SH-SY5Y (cell line): ENCODE measurements at regions not wholly inside any gene's neighbourhood (a gene's known extent, or its start where the extent isn't known, plus 50 kb on each side); places are given as distances from the start of the nearest gene placed in this dataset.
A peak's percentile ranks its signal among the peaks of the same experiment; 100 is the strongest.

Experiments
- GATA2 ChIP-seq: IDR thresholded peaks from 2 replicates; pipeline ENCODE4 v1.6.1; 2011; ENCODE audit warnings: mild to moderate bottlenecking, low read depth, low read length
- GATA3 ChIP-seq: IDR thresholded peaks from 2 replicates; pipeline ENCODE4 v1.6.1; 2011; ENCODE audit warnings: low read depth, mild to moderate bottlenecking, low read length, moderate library complexity

DNA sequence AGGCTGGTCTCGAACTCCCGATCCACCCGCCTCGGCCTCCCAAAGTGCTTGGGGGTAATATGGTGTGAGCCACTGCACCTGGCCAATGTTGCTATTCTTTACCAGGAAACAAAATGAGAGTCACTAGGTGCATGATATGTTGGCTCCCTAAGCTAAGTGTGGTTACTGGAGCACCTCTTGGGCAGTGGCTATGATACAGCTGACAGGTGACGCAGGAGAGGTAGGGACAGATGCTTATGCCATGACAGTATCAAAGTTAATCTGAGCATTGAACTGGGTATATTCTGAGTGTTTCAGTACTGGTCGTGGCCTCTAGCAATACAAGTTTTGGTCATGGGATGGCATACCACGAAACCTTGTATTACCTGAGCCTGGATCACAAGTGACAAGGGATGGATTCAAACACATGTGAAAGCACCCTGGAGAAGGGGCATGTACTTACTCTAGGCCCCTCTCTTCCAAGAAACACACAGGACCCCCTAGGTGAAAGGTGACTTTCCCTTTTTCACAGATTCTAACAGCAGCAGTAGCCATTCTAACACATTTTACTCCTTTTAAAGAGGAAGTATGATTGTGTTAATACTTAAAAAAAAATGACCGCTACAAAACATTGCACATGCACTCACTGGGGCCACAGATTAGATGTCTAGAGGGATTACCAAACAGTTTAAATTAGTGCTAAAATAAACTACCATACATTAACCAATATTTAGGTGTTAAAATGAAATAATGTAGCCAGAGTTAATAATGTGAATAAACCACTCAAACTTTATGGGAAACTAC is 467.3 kb downstream of the SHQ1 start:
- TF ChIP-seq GATA2 = no peak
- TF ChIP-seq GATA3 = no peak

DNA sequence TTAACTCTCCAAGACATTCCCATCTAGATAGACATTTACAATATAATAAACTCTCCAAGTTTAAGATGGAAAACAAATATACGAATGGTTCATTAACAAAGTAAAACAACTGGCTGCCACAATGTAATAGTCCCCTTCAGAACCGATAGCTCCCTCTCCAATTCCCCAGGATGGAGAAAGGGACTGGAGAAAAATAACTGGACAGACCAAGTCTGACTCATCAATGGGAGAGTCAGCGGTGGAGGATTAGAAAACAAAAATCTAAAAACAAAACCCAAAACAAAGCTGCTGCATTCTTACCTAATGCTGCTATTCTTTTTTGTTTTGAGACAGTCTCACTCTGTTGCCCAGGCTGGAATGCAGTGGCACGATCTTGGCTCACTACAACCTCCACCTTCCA is 468.1 kb downstream of the SHQ1 start:
- TF ChIP-seq GATA2 (no peak), GATA3 (no peak)

- no peak for TF ChIP-seq GATA3
- TF ChIP-seq GATA2 = no peak
These were observed 468.6 kb downstream of the SHQ1 start for GRCh38 chr3:72379500-72380187.

DNA sequence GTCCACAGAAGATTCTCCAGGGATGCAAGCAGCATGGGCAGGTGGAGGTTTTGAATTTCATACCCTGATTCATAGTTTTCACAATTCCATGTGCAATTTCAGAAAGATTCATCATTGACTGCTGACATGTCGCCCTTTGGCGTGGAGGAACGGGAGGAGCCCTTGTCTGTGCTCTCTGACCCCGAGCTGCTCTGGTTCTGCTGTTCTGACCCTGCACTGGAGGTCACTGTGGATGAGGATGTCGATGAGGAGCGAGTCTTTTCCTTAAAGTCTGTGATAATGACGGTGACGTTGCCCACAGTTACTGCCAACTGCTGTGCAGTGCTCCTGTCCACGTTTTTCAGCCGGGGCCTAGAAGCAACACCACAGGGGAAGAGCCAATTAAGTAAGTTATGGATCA is 470.0 kb downstream of the SHQ1 start:
- TF ChIP-seq GATA2 (no peak), GATA3 (no peak)

DNA sequence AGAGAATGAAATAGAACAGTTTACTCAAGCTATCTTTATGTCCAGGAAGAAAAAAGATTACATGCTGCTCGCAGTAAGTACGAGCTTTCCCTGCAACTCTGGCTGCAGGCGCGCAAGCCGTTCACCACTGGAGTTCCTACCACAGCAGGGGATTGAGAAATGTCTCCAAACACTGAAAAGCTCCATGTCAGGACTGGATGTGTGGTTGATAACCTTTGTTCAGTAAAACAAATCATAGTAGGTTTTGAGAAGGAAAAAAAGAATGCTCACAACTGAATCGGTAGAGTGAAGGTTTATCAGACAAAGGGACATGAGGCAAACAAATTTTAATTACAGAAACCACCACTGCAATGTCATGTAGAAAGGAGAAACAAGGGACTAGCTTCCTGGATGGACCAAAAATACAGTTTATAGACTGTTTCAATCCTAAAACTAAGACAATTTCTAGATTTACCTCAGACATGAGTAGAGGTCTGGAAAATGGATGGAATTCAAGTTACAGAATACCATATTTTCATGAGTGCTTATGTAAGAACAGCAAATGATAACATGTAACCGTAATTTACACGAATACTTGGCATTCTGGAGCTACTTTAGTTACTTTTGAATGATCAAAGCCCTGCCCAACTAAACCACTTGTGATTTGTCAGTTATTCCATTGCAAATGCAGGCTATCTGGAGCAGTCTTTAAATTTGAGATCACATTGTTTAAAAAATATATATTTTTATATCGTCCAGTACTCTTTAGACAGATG is 471.1 kb downstream of the SHQ1 start:
- no peak for TF ChIP-seq GATA3
- no peak for TF ChIP-seq GATA2

DNA sequence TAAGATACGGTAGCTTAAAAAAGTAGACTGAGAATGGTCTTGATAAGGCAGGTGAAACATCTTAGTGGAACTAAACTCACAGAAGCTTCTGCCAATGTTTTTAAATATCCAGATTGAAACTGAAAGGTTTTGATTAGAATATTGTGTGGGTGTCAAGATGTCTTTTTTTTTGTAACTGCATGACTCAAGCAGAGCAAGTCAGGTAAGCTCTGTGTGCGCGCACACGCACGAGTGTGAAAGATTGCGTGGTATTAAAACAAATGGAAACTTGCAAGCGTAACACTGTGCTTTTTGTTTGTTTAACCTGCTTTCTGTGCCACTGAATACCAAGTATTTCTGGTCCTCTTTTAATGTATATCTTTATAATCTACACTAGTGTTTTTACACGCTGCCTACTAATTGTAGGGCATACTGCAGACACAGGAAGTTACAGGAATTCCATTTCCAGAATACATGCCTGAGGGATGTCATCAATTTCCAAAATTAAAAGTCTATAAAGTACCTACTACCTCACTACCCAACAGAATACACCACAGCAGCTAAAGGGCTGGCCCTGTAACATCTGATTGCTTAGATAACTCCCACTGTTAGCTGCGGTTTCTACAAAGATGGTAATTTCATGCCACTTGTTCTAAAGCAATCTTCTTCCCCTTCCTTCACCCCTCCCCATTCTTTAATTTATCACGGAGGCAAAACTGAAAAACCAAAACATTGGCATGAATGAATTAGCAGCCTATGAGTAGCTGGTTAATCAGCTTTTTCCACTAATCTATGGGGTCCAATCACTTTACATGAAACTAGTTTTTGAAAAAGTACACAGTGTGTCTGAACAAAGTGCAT is 472.8 kb downstream of the SHQ1 start:
- TF ChIP-seq GATA3 = no peak
- peak; percentile 43; the same call in 1 of the 2 replicates for TF ChIP-seq GATA2

GRCh38 chr3:72373139-72373538 is 475.1 kb downstream of the SHQ1 start:
- TF ChIP-seq GATA3 = no peak
- no peak for TF ChIP-seq GATA2

GRCh38 chr3:72372161-72372560 is 476.1 kb downstream of the SHQ1 start:
- TF ChIP-seq GATA2 (no peak), GATA3 (no peak)

DNA sequence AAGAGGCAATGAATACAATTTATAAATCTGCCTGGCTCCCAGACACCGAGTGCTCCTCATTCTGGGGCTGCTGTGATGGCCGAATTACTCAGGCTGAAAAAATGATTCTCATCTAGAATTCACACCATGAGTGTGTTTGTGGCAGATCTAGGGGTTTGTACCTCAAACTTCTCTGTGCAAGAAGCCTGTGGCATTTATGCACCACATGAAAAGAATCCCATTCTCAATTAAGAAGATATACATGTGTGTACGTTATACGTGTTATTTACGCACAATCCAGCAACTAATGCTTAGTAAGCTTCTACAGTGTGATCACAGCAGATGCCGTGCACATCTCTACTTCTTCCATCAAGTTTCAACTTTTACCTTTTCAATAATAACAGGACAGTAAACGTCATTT is 476.8 kb downstream of the SHQ1 start:
- no peak for TF ChIP-seq GATA2
- no peak for TF ChIP-seq GATA3

DNA sequence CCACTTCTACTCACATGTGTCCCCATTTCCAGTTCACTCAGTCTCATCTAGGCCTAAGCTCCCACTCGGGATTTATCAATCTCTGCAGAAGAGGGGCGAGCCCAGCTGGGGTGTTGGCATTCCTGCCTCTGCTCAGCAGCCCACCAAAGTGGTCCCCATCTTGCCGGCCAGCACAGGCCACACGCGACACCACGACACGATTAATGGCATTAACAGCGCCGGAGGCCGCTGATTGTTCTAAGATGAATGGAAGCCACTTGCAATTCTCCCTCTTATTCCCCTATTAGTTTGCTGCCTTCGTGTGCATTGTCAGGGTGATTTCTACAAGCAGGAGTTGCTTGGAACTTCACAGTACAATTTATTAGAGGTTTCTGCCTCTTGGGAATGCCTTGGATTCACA is 477.3 kb downstream of the SHQ1 start:
- no peak for TF ChIP-seq GATA3
- TF ChIP-seq GATA2 = no peak

- TF ChIP-seq GATA2 (no peak), GATA3 (no peak)
These were observed 478.6 kb downstream of the SHQ1 start for GRCh38 chr3:72369681-72370080.

- no peak for TF ChIP-seq GATA2
- TF ChIP-seq GATA3 = no peak
These were observed 479.8 kb downstream of the SHQ1 start for GRCh38 chr3:72368331-72368975.

- TF ChIP-seq GATA2 (no peak), GATA3 (no peak)
These were observed 486.3 kb downstream of the SHQ1 start for GRCh38 chr3:72361990-72362389.
